IMR-90 (cell line): ENCODE measurements at regions not wholly inside any gene's neighbourhood (a gene's known extent, or its start where the extent isn't known, plus 50 kb on each side); places are given as distances from the start of the nearest gene placed in this dataset.

Experiments
- ATAC-seq: fragments of 200-7000 bp; cut with Tn5 transposase; 2 replicates; pipeline ENCODE4 v1.9.1; 2020; ENCODE audit warnings: low read depth, mild to moderate bottlenecking, moderate library complexity
- BruUV-seq: library from RNA; stranded (reverse); fragments of 400-500 nt; replicated peaks from 2 replicates; lab custom pipeline; 2021; lab: Mats Ljungman, UMichigan
- CTCF ChIA-PET: fragments of 300-600 bp; formaldehyde crosslinking; extraction: SDS; loops from one replicate; lab custom pipeline; 2021; ENCODE audit warnings: antibody characterized with exemption; lab: Yijun Ruan, JAX
- POLR2A ChIA-PET: fragments of 300-600 bp; sonication (Branson Sonifier 250); formaldehyde crosslinking; loops from one replicate; lab custom pipeline; 2022; ENCODE audit warnings: antibody characterized with exemption; ENCODE audit not compliant: unreplicated experiment; lab: Charles Lee
- DNase-seq: peaks from one replicate; pipeline ENCODE4 v3.0.0; 2013
- H2AFZ ChIP-seq: replicated peaks from 2 replicates; pipeline ENCODE3; 2013; ENCODE audit warnings: low read length, mild to moderate bottlenecking; ENCODE audit not compliant: poor library complexity
- H2AK5ac ChIP-seq: 2 replicates; pipeline ENCODE4 v1.6.1; 2013; ENCODE audit warnings: low read depth, low read length, inconsistent platforms
- H2AK9ac ChIP-seq: replicated peaks from 2 replicates; pipeline ENCODE3; 2013; ENCODE audit warnings: mild to moderate bottlenecking, low read depth, low read length, moderate library complexity; ENCODE audit not compliant: poor library complexity
- H2BK120ac ChIP-seq: 2 replicates; pipeline ENCODE4 v1.6.1; 2013; ENCODE audit warnings: low read depth, low read length, inconsistent platforms
- H2BK15ac ChIP-seq: 3 replicates; pipeline ENCODE4 v1.6.1; 2013; ENCODE audit warnings: low read depth, low read length, inconsistent platforms
- H2BK20ac ChIP-seq: 2 replicates; pipeline ENCODE4 v1.6.1; 2013; ENCODE audit warnings: low read depth, mild to moderate bottlenecking, inconsistent platforms, low read length, moderate library complexity
- H2BK5ac ChIP-seq: 2 replicates; pipeline ENCODE4 v1.6.1; 2013; ENCODE audit warnings: mild to moderate bottlenecking, low read depth, low read length, inconsistent platforms; ENCODE audit not compliant: poor library complexity, severe bottlenecking
- H3K14ac ChIP-seq: replicated peaks from 2 replicates; pipeline ENCODE4 v1.6.1; 2013; ENCODE audit warnings: low read depth, low read length, inconsistent platforms
- H3K18ac ChIP-seq: 2 replicates; pipeline ENCODE4 v1.6.1; 2013; ENCODE audit warnings: low read depth, low read length, control low read depth
- H3K23ac ChIP-seq: 2 replicates; pipeline ENCODE4 v1.6.1; 2013; ENCODE audit warnings: low read depth, low read length, inconsistent platforms
- H3K27ac ChIP-seq: 2 replicates; pipeline ENCODE4 v1.5.1; 2013; ENCODE audit warnings: mild to moderate bottlenecking, control low read depth, low read length; ENCODE audit not compliant: insufficient read depth
- H3K27me3 ChIP-seq: 2 replicates; pipeline ENCODE4 v1.6.1; 2013; ENCODE audit warnings: low read length; ENCODE audit not compliant: control insufficient read depth, insufficient read depth
- H3K36me3 ChIP-seq: 2 replicates; pipeline ENCODE4 v1.6.1; 2013; ENCODE audit warnings: low read length, mixed read lengths; ENCODE audit not compliant: control insufficient read depth, insufficient read depth
- H3K4ac ChIP-seq: 2 replicates; pipeline ENCODE4 v1.6.1; 2013; ENCODE audit warnings: low read depth, low read length, inconsistent platforms
- H3K4me1 ChIP-seq: 2 replicates; pipeline ENCODE4 v1.6.1; 2013; ENCODE audit warnings: low read length, mixed read lengths; ENCODE audit not compliant: control insufficient read depth, insufficient read depth
- H3K4me2 ChIP-seq: 2 replicates; pipeline ENCODE4 v1.6.1; 2013; ENCODE audit warnings: low read depth, mild to moderate bottlenecking, control low read depth, low read length, moderate library complexity
- H3K4me3 ChIP-seq: 2 replicates; pipeline ENCODE4 v1.5.1; 2013; ENCODE audit warnings: low read depth, mild to moderate bottlenecking, control low read depth, low read length, moderate library complexity; ENCODE audit not compliant: insufficient read depth
- H3K56ac ChIP-seq: 2 replicates; pipeline ENCODE4 v1.6.1; 2013; ENCODE audit warnings: low read length, inconsistent platforms; ENCODE audit not compliant: insufficient read depth; ENCODE audit errors: extremely low read depth
- H3K79me1 ChIP-seq, 2 experiments: 2 replicates each; pipeline ENCODE4 v1.6.1; 2013; ENCODE audit warnings: low read length in 2 of 2, inconsistent platforms in 1 of 2, low read depth in 1 of 2
- H3K9ac ChIP-seq: 2 replicates; pipeline ENCODE4 v1.6.1; 2013; ENCODE audit warnings: low read depth, low read length, control low read depth
- H3K9me1 ChIP-seq: 2 replicates; pipeline ENCODE4 v1.6.1; 2013; ENCODE audit warnings: low read length, inconsistent platforms; ENCODE audit not compliant: insufficient read depth
- H3K9me3 ChIP-seq: 2 replicates; pipeline ENCODE4 v1.6.1; 2013; ENCODE audit warnings: low read length; ENCODE audit not compliant: control insufficient read depth, insufficient read depth
- H4K20me1 ChIP-seq: 2 replicates; pipeline ENCODE4 v1.6.1; 2013; ENCODE audit warnings: low read length, inconsistent platforms; ENCODE audit not compliant: insufficient read depth
- H4K5ac ChIP-seq: 2 replicates; pipeline ENCODE4 v1.6.1; 2013; ENCODE audit warnings: mild to moderate bottlenecking, low read depth, low read length, control low read depth
- H4K8ac ChIP-seq, 2 experiments: 2 replicates each; pipeline ENCODE4 v1.6.1; 2013; ENCODE audit warnings: low read depth in 2 of 2, low read length in 2 of 2, control low read depth in 1 of 2, inconsistent platforms in 1 of 2
- H4K91ac ChIP-seq: 2 replicates; pipeline ENCODE4 v1.6.1; 2013; ENCODE audit warnings: low read depth, low read length, inconsistent platforms; ENCODE audit not compliant: insufficient read depth
- BHLHE40 ChIP-seq: fragments of 150-350 bp; IDR thresholded peaks from 2 replicates; pipeline ENCODE4 v1.6.1; 2016; ENCODE audit warnings: mild to moderate bottlenecking, low read depth, low read length
- CEBPB ChIP-seq: IDR thresholded peaks from 2 replicates; pipeline ENCODE4 v1.6.1; 2012; ENCODE audit warnings: low read depth, low read length, improper control_type of control experiment
- CHD1 ChIP-seq: IDR thresholded peaks from 2 replicates; pipeline ENCODE4 v1.6.1; 2012; ENCODE audit warnings: low read depth, low read length, improper control_type of control experiment
- FOS ChIP-seq: fragments of 150-350 bp; IDR thresholded peaks from 2 replicates; pipeline ENCODE4 v1.6.1; 2016; ENCODE audit warnings: low read depth, low read length
- MAFK ChIP-seq: IDR thresholded peaks from 2 replicates; pipeline ENCODE4 v1.6.1; 2012; ENCODE audit warnings: low read depth, low read length, improper control_type of control experiment
- MAZ ChIP-seq: IDR thresholded peaks from 2 replicates; pipeline ENCODE4 v1.6.1; 2012; ENCODE audit warnings: low read depth, mild to moderate bottlenecking, low read length, improper control_type of control experiment, moderate library complexity, borderline replicate concordance
- MXI1 ChIP-seq: IDR thresholded peaks from 2 replicates; pipeline ENCODE4 v1.6.1; 2012; ENCODE audit warnings: low read depth, mild to moderate bottlenecking, low read length, moderate library complexity, borderline replicate concordance
- NFE2L2 ChIP-seq: fragments of 150-350 bp; IDR thresholded peaks from 2 replicates; pipeline ENCODE4 v1.6.1; 2016; ENCODE audit warnings: low read depth, mild to moderate bottlenecking, low read length
- POLR2A ChIP-seq: IDR thresholded peaks from 2 replicates; pipeline ENCODE4 v1.6.1; 2012; ENCODE audit warnings: mild to moderate bottlenecking, low read depth, low read length
- RAD21 ChIP-seq: IDR thresholded peaks from 2 replicates; pipeline ENCODE4 v1.6.1; 2012; ENCODE audit warnings: low read length, improper control_type of control experiment
- RCOR1 ChIP-seq: IDR thresholded peaks from 2 replicates; pipeline ENCODE4 v1.6.1; 2012; ENCODE audit warnings: mild to moderate bottlenecking, low read length, improper control_type of control experiment; ENCODE audit not compliant: insufficient replicate concordance
- RFX5 ChIP-seq: IDR thresholded peaks from 2 replicates; pipeline ENCODE4 v1.8.0; 2012; ENCODE audit warnings: low read depth, mild to moderate bottlenecking, low read length, moderate library complexity
- SMC3 ChIP-seq: fragments of 150-350 bp; IDR thresholded peaks from 2 replicates; pipeline ENCODE4 v1.6.1; 2016; ENCODE audit warnings: low read depth, mild to moderate bottlenecking, antibody characterized with exemption, low read length, moderate library complexity
- WGBS, 2 experiments: methylation state at CpG; one replicate each; pipeline versions ENCODE4 v1.1.5 to v1.1.7; 2013; ENCODE audit warnings: missing lambda C conversion rate in 2 of 2; ENCODE audit not compliant: insufficient read length in 1 of 2; ENCODE audit errors: extremely low coverage in 2 of 2; 5-methylcytosine and 5-hydroxymethylcytosine counted together
- dilution Hi-C: fragments of 300-500 bp; cut with HindIII; formaldehyde crosslinking; loops from one replicate; pipeline ENCODE4 v1.14.3; 2018; ENCODE audit warnings: low sequenced_read_pairs; ENCODE audit not compliant: unreplicated experiment
- in situ Hi-C: fragments of 300-500 bp; cut with MboI; formaldehyde crosslinking; loops from 3 replicates; pipeline ENCODE4 v1.14.3; 2019; ENCODE audit warnings: low sequenced_read_pairs, inconsistent platforms, mixed read lengths
- intact Hi-C: fragments of 100-400 bp; cut with micrococcal nuclease; formaldehyde crosslinking; loops from 2 replicates; pipeline ENCODE4 v1.10.0; 2022
- TF ChIP-seq, protein P1 (sequence below): conservative IDR thresholded peaks from 2 replicates; pipeline ENCODE4 v1.5.1; 2012; ENCODE audit warnings: mild to moderate bottlenecking, low read depth, low read length, improper control_type of control experiment
- TF ChIP-seq, protein P2 (sequence below): fragments of 150-350 bp; IDR thresholded peaks from 2 replicates; pipeline ENCODE4 v1.6.1; 2016; ENCODE audit warnings: low read depth, mild to moderate bottlenecking, low read length, moderate library complexity, borderline replicate concordance
- TF ChIP-seq, protein P3 (sequence below): fragments of 150-350 bp; IDR thresholded peaks from 2 replicates; pipeline ENCODE4 v1.6.1; 2017; ENCODE audit warnings: mild to moderate bottlenecking, antibody characterized with exemption, low read length, low read depth

DNA sequence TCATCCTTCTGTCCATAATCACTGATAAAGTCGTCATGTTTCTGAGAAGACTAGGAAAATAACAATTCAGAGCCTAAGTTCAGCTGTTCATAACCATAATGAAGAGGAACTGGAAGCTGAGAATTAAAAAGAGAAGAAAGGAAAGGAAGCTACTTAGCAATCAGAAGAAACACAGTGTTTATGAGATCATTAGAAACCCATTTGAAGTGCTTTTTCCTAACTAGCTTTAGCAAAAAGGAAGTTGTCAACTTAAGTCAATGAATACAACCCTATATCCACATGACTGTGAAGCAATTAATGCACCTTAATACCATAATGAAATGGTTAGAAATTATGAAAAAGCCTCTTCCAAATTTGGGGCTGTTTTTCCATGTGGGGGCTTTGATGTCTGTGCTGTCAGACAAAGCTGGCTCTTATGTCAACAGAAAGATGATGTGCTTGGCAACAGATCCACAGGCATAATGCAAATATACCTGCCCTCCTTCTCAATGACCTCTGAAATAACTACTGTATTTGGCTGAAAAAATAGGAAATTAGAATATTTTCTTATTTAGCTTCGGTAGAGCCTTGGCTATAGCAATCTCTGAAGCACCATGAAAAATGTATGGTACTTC, 463.5 kb downstream of the RASEF start:
- TF ChIP-seq MXI1 (no peak), RCOR1 (no peak), MAZ (no peak), FOS (no peak), CHD1 (no peak), BHLHE40 (no peak), NFE2L2 (no peak), MAFK (no peak), POLR2A (no peak), CEBPB (no peak), RAD21 (no peak), SMC3 (no peak), RFX5 (no peak)
- TF ChIP-seq, protein P1, sequence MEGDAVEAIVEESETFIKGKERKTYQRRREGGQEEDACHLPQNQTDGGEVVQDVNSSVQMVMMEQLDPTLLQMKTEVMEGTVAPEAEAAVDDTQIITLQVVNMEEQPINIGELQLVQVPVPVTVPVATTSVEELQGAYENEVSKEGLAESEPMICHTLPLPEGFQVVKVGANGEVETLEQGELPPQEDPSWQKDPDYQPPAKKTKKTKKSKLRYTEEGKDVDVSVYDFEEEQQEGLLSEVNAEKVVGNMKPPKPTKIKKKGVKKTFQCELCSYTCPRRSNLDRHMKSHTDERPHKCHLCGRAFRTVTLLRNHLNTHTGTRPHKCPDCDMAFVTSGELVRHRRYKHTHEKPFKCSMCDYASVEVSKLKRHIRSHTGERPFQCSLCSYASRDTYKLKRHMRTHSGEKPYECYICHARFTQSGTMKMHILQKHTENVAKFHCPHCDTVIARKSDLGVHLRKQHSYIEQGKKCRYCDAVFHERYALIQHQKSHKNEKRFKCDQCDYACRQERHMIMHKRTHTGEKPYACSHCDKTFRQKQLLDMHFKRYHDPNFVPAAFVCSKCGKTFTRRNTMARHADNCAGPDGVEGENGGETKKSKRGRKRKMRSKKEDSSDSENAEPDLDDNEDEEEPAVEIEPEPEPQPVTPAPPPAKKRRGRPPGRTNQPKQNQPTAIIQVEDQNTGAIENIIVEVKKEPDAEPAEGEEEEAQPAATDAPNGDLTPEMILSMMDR = no peak
- TF ChIP-seq, protein P2, sequence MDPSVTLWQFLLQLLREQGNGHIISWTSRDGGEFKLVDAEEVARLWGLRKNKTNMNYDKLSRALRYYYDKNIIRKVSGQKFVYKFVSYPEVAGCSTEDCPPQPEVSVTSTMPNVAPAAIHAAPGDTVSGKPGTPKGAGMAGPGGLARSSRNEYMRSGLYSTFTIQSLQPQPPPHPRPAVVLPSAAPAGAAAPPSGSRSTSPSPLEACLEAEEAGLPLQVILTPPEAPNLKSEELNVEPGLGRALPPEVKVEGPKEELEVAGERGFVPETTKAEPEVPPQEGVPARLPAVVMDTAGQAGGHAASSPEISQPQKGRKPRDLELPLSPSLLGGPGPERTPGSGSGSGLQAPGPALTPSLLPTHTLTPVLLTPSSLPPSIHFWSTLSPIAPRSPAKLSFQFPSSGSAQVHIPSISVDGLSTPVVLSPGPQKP = no peak
- TF ChIP-seq, protein P3, sequence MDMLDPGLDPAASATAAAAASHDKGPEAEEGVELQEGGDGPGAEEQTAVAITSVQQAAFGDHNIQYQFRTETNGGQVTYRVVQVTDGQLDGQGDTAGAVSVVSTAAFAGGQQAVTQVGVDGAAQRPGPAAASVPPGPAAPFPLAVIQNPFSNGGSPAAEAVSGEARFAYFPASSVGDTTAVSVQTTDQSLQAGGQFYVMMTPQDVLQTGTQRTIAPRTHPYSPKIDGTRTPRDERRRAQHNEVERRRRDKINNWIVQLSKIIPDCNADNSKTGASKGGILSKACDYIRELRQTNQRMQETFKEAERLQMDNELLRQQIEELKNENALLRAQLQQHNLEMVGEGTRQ = no peak
- Histone ChIP-seq H3K4me3 (no peak overlapping the region), H2BK20ac (no peak overlapping the region), H3K18ac (no peak overlapping the region), H2AK9ac (no peak overlapping the region), H2AK5ac (no peak overlapping the region), H3K14ac (no peak overlapping the region), H4K5ac (no peak overlapping the region), H2BK5ac (no peak overlapping the region), H4K20me1 (no peaks in the 10 kb centered on the region), H3K36me3 (no peaks in the 10 kb centered on the region), H3K4me2 (no peak overlapping the region), H4K91ac (no peak overlapping the region), H3K4ac (no peak overlapping the region), H3K23ac (no peak overlapping the region), H3K9me1 (peaks cover 6% of the 10 kb centered on the region; the same call in 1 of the 2 replicates), H3K56ac (no peak overlapping the region), H4K8ac (no peak overlapping the region), H3K79me1 (no peaks in the 10 kb centered on the region), H2AFZ (no peak overlapping the region), H2BK15ac (no peak overlapping the region), H3K27me3 (no peaks in the 10 kb centered on the region), H3K4me1 (peaks cover 15% of the 10 kb centered on the region), H3K9ac (no peak overlapping the region), H3K27ac (no peak overlapping the region), H2BK120ac (no peak overlapping the region), H3K9me3 (no peaks in the 10 kb centered on the region)
- ATAC-seq = no peak
- intact Hi-C loops (no loop called here), dilution Hi-C loops (no loop called here), in situ Hi-C loops (no loop called here)
- no peak for DNase-seq
- no CpG with 5 or more reads among the region's 2 CpGs for WGBS, 2 experiments
- BruUV-seq = no TSS peak
- POLR2A ChIA-PET = no interaction called here
- CTCF ChIA-PET = interaction anchor here (0.5 to 0.6 kb wide), 2 partner anchors 66 to 1073 kb away, joined by 3 read pairs; no protein-coding TSS in a partner anchor
